H9 (cell line): ENCODE measurements at regions not wholly inside any gene's neighbourhood (a gene's known extent, or its start where the extent isn't known, plus 50 kb on each side); places are given as distances from the start of the nearest gene placed in this dataset.

ENCODE experiments used
- DNase-seq: peaks from one replicate; pipeline ENCODE4 v3.0.0-alpha.2; 2017
- H2AFZ ChIP-seq: one replicate; pipeline ENCODE4 v1.6.1; 2013; ENCODE audit warnings: mild to moderate bottlenecking, low read length, control low read depth, moderate library complexity
- H2AK5ac ChIP-seq: 2 replicates; pipeline ENCODE4 v1.6.1; 2013; ENCODE audit warnings: low read length, control low read depth, mixed read lengths; ENCODE audit not compliant: insufficient read length
- H2BK120ac ChIP-seq: one replicate; pipeline ENCODE4 v1.6.1; 2013; ENCODE audit warnings: low read depth, mild to moderate bottlenecking, low read length, control low read depth, inconsistent platforms; ENCODE audit not compliant: poor library complexity, severe bottlenecking
- H2BK12ac ChIP-seq: 2 replicates; pipeline ENCODE4 v1.6.1; 2013; ENCODE audit warnings: low read length, control low read depth, mixed read lengths, low read depth; ENCODE audit not compliant: insufficient read length
- H2BK15ac ChIP-seq: 2 replicates; pipeline ENCODE4 v1.6.1; 2013; ENCODE audit warnings: low read depth, low read length, control low read depth
- H2BK20ac ChIP-seq: one replicate; pipeline ENCODE4 v1.6.1; 2013; ENCODE audit warnings: low read depth, mild to moderate bottlenecking, low read length, control low read depth, inconsistent platforms; ENCODE audit not compliant: poor library complexity, severe bottlenecking
- H2BK5ac ChIP-seq: 2 replicates; pipeline ENCODE4 v1.6.1; 2013; ENCODE audit warnings: low read length, control low read depth, mixed read lengths; ENCODE audit not compliant: insufficient read length
- H3K14ac ChIP-seq: 2 replicates; pipeline ENCODE4 v1.6.1; 2013; ENCODE audit warnings: low read length, control low read depth; ENCODE audit not compliant: insufficient read depth
- H3K18ac ChIP-seq: 2 replicates; pipeline ENCODE4 v1.6.1; 2013; ENCODE audit warnings: low read depth, mild to moderate bottlenecking, mixed read lengths, low read length, control low read depth; ENCODE audit not compliant: insufficient read length
- H3K23ac ChIP-seq: 2 replicates; pipeline ENCODE4 v1.6.1; 2013; ENCODE audit warnings: low read length, control low read depth, mixed read lengths, low read depth; ENCODE audit not compliant: insufficient read length
- H3K23me2 ChIP-seq: 2 replicates; pipeline ENCODE4 v1.6.1; 2013; ENCODE audit warnings: low read depth, mild to moderate bottlenecking, mixed read lengths, low read length, control low read depth; ENCODE audit not compliant: insufficient read length, poor library complexity, severe bottlenecking
- H3K27ac ChIP-seq: 2 replicates; pipeline ENCODE4 v1.5.1; 2013; ENCODE audit warnings: low read length, control low read depth, mixed read lengths, low read depth; ENCODE audit not compliant: insufficient read length
- H3K27me3 ChIP-seq: 2 replicates; pipeline ENCODE4 v1.6.1; 2013; ENCODE audit warnings: low read length, control low read depth, inconsistent platforms; ENCODE audit not compliant: insufficient read depth
- H3K4ac ChIP-seq: 2 replicates; pipeline ENCODE4 v1.6.1; 2013; ENCODE audit warnings: low read depth, mild to moderate bottlenecking, control low read depth, inconsistent platforms, low read length, moderate library complexity
- H3K4me1 ChIP-seq: 2 replicates; pipeline ENCODE4 v1.6.1; 2013; ENCODE audit warnings: low read length, control low read depth, inconsistent platforms; ENCODE audit not compliant: insufficient read depth
- H3K4me2 ChIP-seq: 2 replicates; pipeline ENCODE4 v1.6.1; 2013; ENCODE audit warnings: low read length, control low read depth, mixed read lengths; ENCODE audit not compliant: insufficient read length, insufficient read depth
- H3K56ac ChIP-seq: 2 replicates; pipeline ENCODE4 v1.6.1; 2013; ENCODE audit warnings: low read depth, mild to moderate bottlenecking, mixed read lengths, low read length, control low read depth; ENCODE audit not compliant: insufficient read length
- H3K79me1 ChIP-seq: 2 replicates; pipeline ENCODE4 v1.6.1; 2013; ENCODE audit warnings: low read depth, mild to moderate bottlenecking, moderate library complexity, low read length, control low read depth, inconsistent platforms; ENCODE audit not compliant: insufficient read depth, poor library complexity, severe bottlenecking
- H3K79me2 ChIP-seq: 2 replicates; pipeline ENCODE4 v1.6.1; 2013; ENCODE audit warnings: low read length, control low read depth, inconsistent platforms; ENCODE audit not compliant: insufficient read depth
- H3K9ac ChIP-seq: 2 replicates; pipeline ENCODE4 v1.6.1; 2013; ENCODE audit warnings: low read length, control low read depth, mixed read lengths; ENCODE audit not compliant: insufficient read length; ENCODE audit errors: extremely low read depth
- H3K9me3 ChIP-seq: one replicate; pipeline ENCODE4 v1.6.1; 2013; ENCODE audit warnings: low read depth, low read length, inconsistent platforms; ENCODE audit not compliant: control insufficient read depth
- H3T11ph ChIP-seq: one replicate; pipeline ENCODE4 v1.6.1; 2013; ENCODE audit warnings: mild to moderate bottlenecking, low read length, control low read depth, inconsistent platforms
- H4K20me1 ChIP-seq: one replicate; pipeline ENCODE4 v1.6.1; 2013; ENCODE audit not compliant: control insufficient read depth, insufficient read length, insufficient read depth
- H4K5ac ChIP-seq: 2 replicates; pipeline ENCODE4 v1.6.1; 2013; ENCODE audit warnings: low read depth, mild to moderate bottlenecking, mixed read lengths, low read length, control low read depth; ENCODE audit not compliant: insufficient read length
- H4K8ac ChIP-seq: replicated peaks from 2 replicates; pipeline ENCODE4 v1.6.1; 2013; ENCODE audit warnings: low read length, control low read depth, mixed read lengths, low read depth; ENCODE audit not compliant: insufficient read length
- H4K91ac ChIP-seq: 2 replicates; pipeline ENCODE4 v1.6.1; 2013; ENCODE audit warnings: low read depth, mild to moderate bottlenecking, moderate library complexity, mixed read lengths, low read length, control low read depth; ENCODE audit not compliant: insufficient read length
- H3K27ac Mint-ChIP-seq, 3 experiments: 2 replicates in 2 of 3; 3 replicates in 1 of 3; pipeline ENCODE4 v1.8.0; 2020 to 2021; ENCODE audit warnings: mixed read lengths in 3 of 3, mild to moderate bottlenecking in 1 of 3, moderate library complexity in 1 of 3
- H3K27me3 Mint-ChIP-seq: 2 replicates; pipeline ENCODE4 v1.8.0; 2021; ENCODE audit warnings: low read depth, mild to moderate bottlenecking, moderate library complexity, mixed read lengths
- H3K36me3 Mint-ChIP-seq, 3 experiments: 2 replicates in 2 of 3; 3 replicates in 1 of 3; pipeline ENCODE4 v1.8.0; 2020 to 2021; ENCODE audit warnings: low read depth in 3 of 3, mixed read lengths in 3 of 3; ENCODE audit not compliant: insufficient read depth in 1 of 3
- H3K4me1 Mint-ChIP-seq, 2 experiments: 2 replicates each; pipeline ENCODE4 v1.8.0; 2020; ENCODE audit warnings: mixed read lengths in 2 of 2
- H3K4me3 Mint-ChIP-seq, 2 experiments: 2 replicates in 1 of 2; 3 replicates in 1 of 2; pipeline ENCODE4 v1.8.0; 2020 to 2021; ENCODE audit warnings: mild to moderate bottlenecking in 2 of 2, mixed read lengths in 2 of 2, moderate library complexity in 1 of 2
- H3K9me3 Mint-ChIP-seq, 2 experiments: 2 replicates in 1 of 2; 3 replicates in 1 of 2; pipeline ENCODE4 v1.8.0; 2020; ENCODE audit warnings: mild to moderate bottlenecking in 2 of 2, mixed read lengths in 2 of 2, moderate library complexity in 1 of 2
- WGBS: extraction: QIAGEN DNeasy Blood & Tissue Kit; methylation state at CpG from one replicate; pipeline ENCODE4 v1.1.7; 2013; ENCODE audit warnings: missing lambda C conversion rate, low lambda C conversion rate, mixed read lengths; ENCODE audit not compliant: insufficient read length; ENCODE audit errors: extremely low coverage; 5-methylcytosine and 5-hydroxymethylcytosine counted together
- TF ChIP-seq, protein P1 (sequence below): fragments of 200-600 bp; sonication (generic); conservative IDR thresholded peaks from 3 replicates; pipeline ENCODE4 v1.8.0; 2021; ENCODE audit warnings: antibody characterized with exemption, mild to moderate bottlenecking

DNA sequence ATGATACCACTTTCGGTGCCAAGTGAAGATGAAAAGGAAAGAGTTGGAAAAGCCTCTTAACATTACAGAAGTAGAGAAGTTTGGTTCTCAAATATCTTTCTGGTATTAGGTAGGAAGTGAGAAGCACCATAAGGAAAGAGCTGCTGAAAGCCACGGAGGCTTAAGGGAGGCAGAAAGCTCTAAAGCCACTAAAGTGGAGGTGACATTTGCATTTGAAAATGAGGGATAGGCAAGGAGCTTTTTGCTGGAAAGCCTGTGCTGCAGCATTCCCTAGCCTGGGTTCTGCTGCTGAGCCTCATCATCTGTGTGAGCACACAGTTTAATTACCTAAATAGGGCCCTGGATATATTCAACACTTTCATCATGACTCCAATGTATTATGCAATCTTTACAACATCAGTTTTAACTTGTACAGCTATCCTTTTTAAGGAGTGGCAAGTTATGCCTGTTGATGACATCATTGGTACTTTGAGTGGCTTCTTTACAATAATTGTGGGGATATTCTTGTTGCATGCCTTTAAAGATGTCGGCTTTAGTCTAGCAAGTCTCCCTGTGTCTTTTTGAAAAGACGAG lies 315.4 kb downstream of the RBM26 start:
- H4K91ac ChIP-seq: no peak overlapping the region
- H2BK5ac ChIP-seq: no peak overlapping the region
- no peaks in the 10 kb centered on the region for H3K9me3 ChIP-seq
- no peak overlapping the region for H3T11ph ChIP-seq
- no peaks in the 10 kb centered on the region for H4K20me1 ChIP-seq
- H3K4me1 Mint-ChIP-seq: peaks cover 10% of the 10 kb centered on the region in 2 experiments
- TF ChIP-seq, protein P1, sequence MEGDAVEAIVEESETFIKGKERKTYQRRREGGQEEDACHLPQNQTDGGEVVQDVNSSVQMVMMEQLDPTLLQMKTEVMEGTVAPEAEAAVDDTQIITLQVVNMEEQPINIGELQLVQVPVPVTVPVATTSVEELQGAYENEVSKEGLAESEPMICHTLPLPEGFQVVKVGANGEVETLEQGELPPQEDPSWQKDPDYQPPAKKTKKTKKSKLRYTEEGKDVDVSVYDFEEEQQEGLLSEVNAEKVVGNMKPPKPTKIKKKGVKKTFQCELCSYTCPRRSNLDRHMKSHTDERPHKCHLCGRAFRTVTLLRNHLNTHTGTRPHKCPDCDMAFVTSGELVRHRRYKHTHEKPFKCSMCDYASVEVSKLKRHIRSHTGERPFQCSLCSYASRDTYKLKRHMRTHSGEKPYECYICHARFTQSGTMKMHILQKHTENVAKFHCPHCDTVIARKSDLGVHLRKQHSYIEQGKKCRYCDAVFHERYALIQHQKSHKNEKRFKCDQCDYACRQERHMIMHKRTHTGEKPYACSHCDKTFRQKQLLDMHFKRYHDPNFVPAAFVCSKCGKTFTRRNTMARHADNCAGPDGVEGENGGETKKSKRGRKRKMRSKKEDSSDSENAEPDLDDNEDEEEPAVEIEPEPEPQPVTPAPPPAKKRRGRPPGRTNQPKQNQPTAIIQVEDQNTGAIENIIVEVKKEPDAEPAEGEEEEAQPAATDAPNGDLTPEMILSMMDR: no peak
- no peaks in the 10 kb centered on the region for H3K79me1 ChIP-seq
- no peak overlapping the region for H3K4me3 Mint-ChIP-seq
- H2BK20ac ChIP-seq: no peak overlapping the region
- H2BK12ac ChIP-seq: no peak overlapping the region
- peaks cover 2% of the 10 kb centered on the region; the same call in 1 of the 2 replicates for H3K4me1 ChIP-seq
- H3K27me3 ChIP-seq: no peaks in the 10 kb centered on the region; the same call in 1 of the 2 replicates
- peaks cover 2% of the 10 kb centered on the region; the same call in 1 of the 2 replicates for H3K27me3 Mint-ChIP-seq
- H3K56ac ChIP-seq: no peak overlapping the region
- H2AK5ac ChIP-seq: no peak overlapping the region
- no peak overlapping the region for H4K8ac ChIP-seq
- no CpG with 5 or more reads among the region's 4 CpGs for WGBS
- H4K5ac ChIP-seq: no peak overlapping the region
- no peak overlapping the region for H2BK120ac ChIP-seq
- H2BK15ac ChIP-seq: no peak overlapping the region
- H3K23me2 ChIP-seq: no peaks in the 10 kb centered on the region
- no peak overlapping the region for H3K9ac ChIP-seq
- no peak overlapping the region for H3K27ac Mint-ChIP-seq
- H3K18ac ChIP-seq: no peak overlapping the region
- H3K36me3 Mint-ChIP-seq: no peaks in the 10 kb centered on the region
- no peak overlapping the region for H2AFZ ChIP-seq
- no peak overlapping the region for H3K14ac ChIP-seq
- H3K79me2 ChIP-seq: no peaks in the 10 kb centered on the region
- H3K4me2 ChIP-seq: no peak overlapping the region
- H3K23ac ChIP-seq: no peak overlapping the region
- no peak overlapping the region for H3K4ac ChIP-seq
- no peak for DNase-seq
- H3K27ac ChIP-seq: no peak overlapping the region
- no peaks in the 10 kb centered on the region for H3K9me3 Mint-ChIP-seq
